ENCODE measurements at regions not wholly inside any gene's neighbourhood (a gene's known extent, or its start where the extent isn't known, plus 50 kb on each side); places are given as distances from the start of the nearest gene placed in this dataset.

- Histone ChIP-seq H3K4me3 (no peak overlapping the region), H3K9ac (ENCODE audit: insufficient read depth in 1 of 2, low read depth in 2 of 2, low read length in 2 of 2) (no peak overlapping the region), H3K36me3 (ENCODE audit: control insufficient read depth, insufficient read depth, low read length) (no peaks in the 10 kb centered on the region), H3K27ac (ENCODE audit: extremely low read depth, low read depth, low read length) (no peak overlapping the region), H2AFZ (ENCODE audit: low read depth, low read length) (no peak overlapping the region), H3K9me1 (ENCODE audit: control insufficient read depth, insufficient read depth, low read length) (no peaks in the 10 kb centered on the region), H3K4me2 (ENCODE audit: insufficient read depth, low read length) (no peak overlapping the region), H4K20me1 (replicated peaks; ENCODE audit: control insufficient read depth, insufficient read depth, low read length) (no peaks in the 10 kb centered on the region), H3K79me2 (ENCODE audit: control insufficient read depth, insufficient read depth, low read length) (no peaks in the 10 kb centered on the region), H3K27me3 (ENCODE audit: control insufficient read depth in 2 of 2, insufficient read depth in 2 of 2, low read length in 2 of 2) (peaks cover 0 to 40% of the 10 kb centered on the region in 2 experiments; a peak in 4 of 5 replicates), H3K9me3 (replicated peaks; ENCODE audit: control insufficient read depth, insufficient read depth, low read depth, low read length) (no peaks in the 10 kb centered on the region), H3K4me1 (replicated peaks in 1 of 2; ENCODE audit: control insufficient read depth in 2 of 2, insufficient read depth in 2 of 2, low read length in 2 of 2) (no peaks in the 10 kb centered on the region)
- POLR2A ChIA-PET, result interaction anchor here (0.6 kb wide), 1 partner anchor 10 kb away, joined by 3 read pairs; no protein-coding TSS in a partner anchor
- in situ Hi-C loops (cut with MboI), result no loop called here
- 0% methylated on average over 4 of the region's 4 CpGs for WGBS (ENCODE audit: insufficient coverage, low coverage, missing lambda C conversion rate)
- FAIRE-seq, result no peak
- no TSS peak for BruUV-seq (replicated peaks)
- no peak for ATAC-seq
- CTCF ChIA-PET (ENCODE audit: low intra/inter-chr PET ratio), result no interaction called here
- no peak for DNase-seq (ENCODE audit: extremely low read depth in 1 of 4, low spot score in 3 of 4)
- intact Hi-C loops (cut with micrococcal nuclease), result no loop called here
- TF ChIP-seq ARID3B (CRISPR knock-in tag; IDR thresholded peaks at IDR 0.05; ENCODE audit: borderline replicate concordance) (no peak), KLF13 (tag; IDR thresholded peaks at IDR 0.05; ENCODE audit: borderline replicate concordance, low read depth) (no peak), ZFPM2 (CRISPR knock-in tag; IDR thresholded peaks at IDR 0.05) (no peak), ZZZ3 (IDR thresholded peaks at IDR 0.05) (no peak), HDAC6 (IDR thresholded peaks at IDR 0.05; ENCODE audit: low read depth, low read length) (no peak), MBD1 (CRISPR knock-in tag; IDR thresholded peaks at IDR 0.05) (no peak), HDAC1 (IDR thresholded peaks at IDR 0.05) (no peak), CTCF (IDR thresholded peaks at IDR 0.05 in 2 of 3, conservative IDR thresholded peaks at IDR 0.05 in 1 of 3; ENCODE audit: insufficient read depth in 2 of 3, low read depth in 1 of 3, low read length in 3 of 3) (no peak), NFE2 (IDR thresholded peaks at IDR 0.05; ENCODE audit: low read depth) (no peak), CEBPZ (IDR thresholded peaks at IDR 0.05; ENCODE audit: borderline replicate concordance, low read depth, low read length) (no peak), NUFIP1 (IDR thresholded peaks at IDR 0.05; ENCODE audit: partially characterized antibody) (no peak), C11orf30 (IDR thresholded peaks at IDR 0.05; ENCODE audit: low read depth) (no peak), RUNX1 (IDR thresholded peaks at IDR 0.05; ENCODE audit: low read depth) (no peak), CHCHD3 (CRISPR knock-in tag; IDR thresholded peaks at IDR 0.05) (no peak)
Measured at GRCh38 chr11:134562196-134562595, 150.2 kb upstream of the B3GAT1 start.
